Tibial nerve (tissue), 3 donors: ENCODE measurements at regions not wholly inside any gene's neighbourhood (a gene's known extent, or its start where the extent isn't known, plus 50 kb on each side); places are given as distances from the start of the nearest gene placed in this dataset.

ENCODE experiments used
- CTCF ChIP-seq, 5 experiments: fragments of 200-600 bp in 3 of 5; fragments of 450-650 bp in 2 of 5; sonication (generic) in 3 of 5; IDR thresholded peaks; one replicate each; pipeline ENCODE4 v1.5.1; 2016 to 2019; ENCODE audit warnings: antibody characterized with exemption in 5 of 5, mild to moderate bottlenecking in 3 of 5, moderate library complexity in 2 of 5
- POLR2A ChIP-seq, 2 donors: fragments of 450-650 bp; IDR thresholded peaks; one replicate each; pipeline ENCODE4 v1.6.1; 2017; ENCODE audit warnings: antibody characterized with exemption in 2 of 2, mild to moderate bottlenecking in 2 of 2, moderate library complexity in 2 of 2

DNA sequence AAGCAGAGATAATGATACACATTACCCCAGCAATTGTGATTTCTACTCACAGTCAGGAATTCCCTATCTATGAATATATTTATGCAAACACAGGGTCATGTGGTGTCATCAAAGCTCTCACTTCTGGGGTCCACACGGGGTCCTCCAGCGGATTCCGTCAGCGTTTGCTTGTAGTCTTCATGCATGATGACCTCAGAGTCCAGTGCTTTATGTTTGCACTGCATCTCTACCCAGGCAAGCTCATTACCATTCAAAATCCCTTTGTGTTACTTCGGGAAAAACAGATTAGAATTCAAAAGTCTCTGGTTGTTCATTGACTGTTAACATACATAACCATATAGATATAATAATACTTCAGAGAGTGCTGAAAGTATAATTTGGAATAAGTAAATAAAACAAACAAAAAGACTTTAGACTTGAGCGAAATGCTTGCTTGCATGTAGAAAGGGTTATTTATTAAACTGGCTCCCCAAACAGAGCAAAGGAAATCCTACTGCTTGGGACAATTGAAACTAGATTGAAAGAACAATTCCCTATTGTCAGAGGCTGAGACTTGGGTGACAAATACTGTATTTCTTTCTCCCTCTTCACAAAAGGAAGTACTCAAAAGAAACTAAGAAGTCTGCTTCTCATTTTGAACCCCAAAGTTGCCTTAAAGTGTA lies 423.1 kb downstream of the ETS1 start:
- TF ChIP-seq CTCF (IDR thresholded peaks at IDR 0.05) (no peak), POLR2A (IDR thresholded peaks at IDR 0.05) (no peak)
